NCI-H2196 treated with DMSO at 0.1 percent for 48 hours (cell line): ENCODE measurements at regions not wholly inside any gene's neighbourhood (a gene's known extent, or its start where the extent isn't known, plus 50 kb on each side); places are given as distances from the start of the nearest gene placed in this dataset.

Source experiments
- DNase-seq: peaks from one replicate; lab custom pipeline; 2025; ENCODE audit not compliant: unreplicated experiment; lab: John Stamatoyannopoulos, UW

GRCh38 chr1:40914927-40915569 lies 52.9 kb upstream of the CITED4 start:
- DNase-seq = no peak

DNA sequence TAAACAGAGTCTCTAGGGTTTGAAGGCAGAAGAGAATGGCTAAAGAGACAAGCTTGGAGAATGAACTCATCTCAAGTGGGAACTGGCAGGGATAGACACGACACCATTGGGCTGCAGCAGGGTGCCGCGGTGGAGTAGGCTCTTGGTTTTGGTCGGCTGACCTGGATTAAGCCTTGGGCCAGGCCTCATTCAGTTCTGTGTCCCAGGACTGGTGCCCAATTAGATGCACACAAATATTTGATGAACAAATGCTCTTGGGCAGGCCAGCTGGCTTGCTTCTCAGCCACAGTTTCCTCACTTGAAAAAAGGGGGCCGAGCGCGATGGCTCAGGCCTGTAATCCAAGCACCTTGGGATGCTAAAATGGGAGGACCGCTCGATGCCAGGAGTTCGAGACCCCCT lies 53.4 kb upstream of the CITED4 start:
- no peak for DNase-seq

DNA sequence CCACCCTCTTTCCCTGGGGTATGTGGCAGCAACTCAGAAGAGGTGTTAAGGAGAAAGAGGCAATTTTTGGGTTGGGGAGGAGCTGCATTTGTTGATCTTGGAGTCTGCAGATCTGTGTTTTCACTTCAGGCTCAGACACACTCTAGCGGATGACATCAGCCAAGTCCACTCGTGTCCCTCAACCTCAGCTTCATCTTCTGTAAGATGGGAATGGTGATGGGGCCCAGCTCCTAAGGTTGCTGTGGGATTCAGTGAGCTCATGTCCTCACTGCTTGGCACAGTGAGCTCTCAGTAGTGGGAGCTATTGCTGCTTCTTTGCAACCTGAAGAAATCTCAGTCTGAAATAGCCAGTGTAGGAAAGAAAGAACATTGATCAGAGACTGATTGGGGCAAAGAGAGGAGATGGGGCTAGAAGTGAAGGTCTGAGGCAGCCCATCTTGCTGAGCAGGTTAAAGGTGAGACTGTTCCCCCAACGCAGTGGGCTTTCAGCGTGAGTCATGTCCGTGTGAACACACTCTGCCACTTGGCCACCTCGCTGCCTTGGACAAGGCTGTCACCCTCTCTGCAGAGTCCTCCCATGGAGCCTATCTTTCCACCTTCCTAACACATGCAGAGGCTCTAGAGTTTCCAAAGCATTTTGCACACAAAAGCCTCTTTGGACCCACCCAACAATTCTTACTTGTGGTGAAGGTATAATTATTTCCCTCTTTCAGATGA lies 56.0 kb upstream of the CITED4 start:
- DNase-seq = no peak

- DNase-seq = peak; percentile 9
Observed at GRCh38 chr1:40919475-40920011, 57.4 kb upstream of the CITED4 start.

GRCh38 chr1:40921522-40921921 lies 58.0 kb upstream of the CTPS1 start:
- no peak for DNase-seq

DNA sequence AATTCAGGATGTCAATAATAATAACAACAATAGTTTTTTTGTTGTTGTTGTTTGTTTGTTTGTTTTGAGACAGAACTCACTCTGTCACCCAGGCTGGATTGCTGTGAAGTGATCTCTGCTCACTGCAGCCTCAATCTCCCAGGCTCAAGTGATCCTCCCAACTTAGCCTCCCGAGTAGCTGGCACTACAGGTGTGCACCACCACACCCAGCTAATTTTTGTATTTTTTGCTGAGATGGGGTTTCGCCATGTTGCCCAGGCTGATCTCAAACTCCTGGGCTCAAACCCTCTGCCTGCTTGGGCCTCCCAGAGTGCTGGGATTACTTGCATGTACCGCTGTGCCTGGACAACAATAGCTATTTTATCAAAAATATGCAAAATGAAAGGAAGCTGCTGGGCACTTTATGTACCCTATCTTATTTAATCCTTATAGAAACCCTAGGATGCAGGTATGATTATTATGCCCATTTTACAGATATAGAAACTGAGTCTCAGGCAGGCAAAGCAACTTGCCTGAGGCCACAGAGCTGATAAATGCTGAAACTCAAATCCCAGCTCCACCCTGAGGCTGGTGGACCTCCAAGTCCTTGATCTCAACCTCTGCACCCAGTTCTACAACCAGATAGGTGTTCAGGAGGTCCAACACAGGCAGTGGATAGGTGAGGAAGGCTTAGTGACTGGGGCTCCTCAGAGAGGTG lies 57.4 kb upstream of the CTPS1 start:
- DNase-seq = no peak

GRCh38 chr1:40922969-40923368 lies 56.5 kb upstream of the CTPS1 start:
- no peak for DNase-seq

- DNase-seq = no peak
Observed at GRCh38 chr1:40923511-40924020, 55.9 kb upstream of the CTPS1 start.

GRCh38 chr1:40924767-40925166 lies 54.7 kb upstream of the CTPS1 start:
- no peak for DNase-seq

DNA sequence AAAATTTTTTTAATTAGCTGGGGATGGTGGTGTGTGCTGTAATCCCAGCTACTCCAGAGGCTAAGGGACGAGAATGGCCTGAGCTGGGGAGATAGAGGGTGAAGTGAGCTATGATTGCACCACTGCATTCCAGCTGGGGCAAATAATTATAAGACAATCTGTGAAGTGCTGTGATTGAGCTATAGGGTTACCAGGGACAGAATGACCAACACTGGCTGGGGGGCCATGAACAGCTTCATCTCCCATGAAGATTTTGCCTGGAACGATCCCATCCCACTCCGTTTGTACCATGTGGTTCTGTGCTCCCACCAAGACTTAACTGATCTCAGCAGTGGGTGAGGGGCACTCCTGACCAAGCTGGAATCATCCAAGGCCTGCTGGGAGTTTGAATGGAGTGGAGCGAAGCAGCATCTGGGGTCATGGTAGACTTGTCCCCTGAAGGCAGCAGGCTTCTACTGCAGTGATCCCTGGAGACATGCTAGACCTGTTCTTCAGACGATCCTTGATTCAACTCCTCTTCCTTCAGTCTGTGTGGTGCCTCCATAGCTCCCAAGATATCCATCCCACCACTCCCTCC lies 53.6 kb upstream of the CTPS1 start:
- DNase-seq = no peak

GRCh38 chr1:40926441-40926840 lies 53.1 kb upstream of the CTPS1 start:
- DNase-seq = no peak

DNA sequence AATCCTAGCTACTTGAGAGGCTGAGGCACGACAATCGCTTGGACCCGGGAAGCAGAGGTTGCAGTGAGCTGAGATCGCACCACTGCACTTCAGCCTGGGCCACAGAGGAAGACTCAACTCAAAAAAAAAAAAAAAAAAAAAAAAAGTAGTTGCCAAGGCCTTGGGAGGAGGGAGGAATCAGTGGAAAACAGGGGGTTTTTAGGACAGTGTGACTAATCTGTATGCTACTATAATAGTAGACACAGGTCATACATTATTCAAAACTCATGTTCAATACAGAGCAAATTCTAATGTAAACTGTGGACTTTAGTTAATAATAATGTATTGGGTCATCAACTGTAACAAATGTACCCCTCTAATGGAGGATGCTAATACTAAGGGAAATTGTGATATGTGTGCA lies 51.7 kb upstream of the CTPS1 start:
- no peak for DNase-seq

- no peak for DNase-seq
Observed at GRCh38 chr1:40928699-40929098, 50.8 kb upstream of the CTPS1 start.

- no peak for DNase-seq
Observed at GRCh38 chr1:40929155-40929554, 50.3 kb upstream of the CTPS1 start.
